Parathyroid adenoma (tissue), 2 donors: ENCODE measurements at regions not wholly inside any gene's neighbourhood (a gene's known extent, or its start where the extent isn't known, plus 50 kb on each side); places are given as distances from the start of the nearest gene placed in this dataset.
A peak's percentile ranks its signal among the peaks of the same experiment; 100 is the strongest.
"Not testable (repeated sequence)": the region's sequence is repeated elsewhere in the genome, so short reads cannot be mapped to it uniquely, and the experiment has no call there.

Source experiments
- H2AFZ ChIP-seq: fragments of 300-600 bp; sonication (generic); one replicate; pipeline ENCODE4 v1.7.0; 2017; ENCODE audit warnings: antibody characterized with exemption, mild to moderate bottlenecking
- H3K27ac ChIP-seq: fragments of 300-600 bp; sonication (generic); one replicate; pipeline ENCODE4 v1.7.0; 2017
- H3K27me3 ChIP-seq: fragments of 300-600 bp; sonication (generic); one replicate; pipeline ENCODE4 v1.7.0; 2017; ENCODE audit warnings: low read length; ENCODE audit not compliant: control insufficient read depth, insufficient read depth
- H3K36me3 ChIP-seq: fragments of 300-600 bp; sonication (generic); one replicate; pipeline ENCODE4 v1.7.0; 2017; ENCODE audit warnings: low read length; ENCODE audit not compliant: control insufficient read depth, insufficient read depth
- H3K4me1 ChIP-seq: fragments of 300-600 bp; sonication (generic); one replicate; pipeline ENCODE4 v1.7.0; 2017; ENCODE audit warnings: control low read depth
- H3K4me2 ChIP-seq: fragments of 300-600 bp; sonication (generic); one replicate; pipeline ENCODE4 v1.7.0; 2017; ENCODE audit warnings: low read length
- H3K4me3 ChIP-seq: fragments of 300-600 bp; sonication (generic); one replicate; pipeline ENCODE4 v1.7.0; 2017; ENCODE audit warnings: low read depth, low read length
- H3K79me2 ChIP-seq: fragments of 300-600 bp; sonication (generic); one replicate; pipeline ENCODE4 v1.7.0; 2017; ENCODE audit warnings: control low read depth
- H3K9ac ChIP-seq: fragments of 300-600 bp; sonication (generic); one replicate; pipeline ENCODE4 v1.7.0; 2017; ENCODE audit warnings: mild to moderate bottlenecking
- H3K9me3 ChIP-seq: fragments of 300-600 bp; sonication (generic); one replicate; pipeline ENCODE4 v1.7.0; 2017; ENCODE audit warnings: low read length; ENCODE audit not compliant: control insufficient read depth
- donor health status: primary hyperparathyroidism.

DNA sequence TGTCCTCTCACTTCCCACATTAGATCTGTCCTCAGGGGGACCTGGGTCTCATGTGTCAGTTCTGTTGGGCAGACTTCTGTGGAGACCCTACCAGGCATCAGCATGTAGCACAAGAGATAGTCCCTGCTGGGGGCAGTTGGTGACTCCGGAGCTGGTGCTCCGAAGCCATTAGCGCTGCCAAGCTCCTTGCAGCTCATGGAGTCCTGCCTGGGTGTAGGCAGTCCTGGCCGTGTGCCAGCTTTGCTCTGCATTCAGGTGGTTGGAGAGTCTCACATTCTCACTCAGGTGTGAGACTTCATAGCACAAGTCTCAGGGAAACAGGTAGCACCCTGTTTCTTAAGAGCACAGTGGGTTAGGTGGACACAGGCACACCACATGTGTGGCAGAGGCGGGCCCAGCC, 202.3 kb downstream of the LIPI start:
- H3K79me2 ChIP-seq, H3K9me3 ChIP-seq, H3K27ac ChIP-seq, H3K4me1 ChIP-seq, H2AFZ ChIP-seq, H3K27me3 ChIP-seq, H3K36me3 ChIP-seq, H3K9ac ChIP-seq, H3K4me2 ChIP-seq, H3K4me3 ChIP-seq: not testable (repeated sequence)

GRCh38 chr21:14008006-14008405, 202.7 kb downstream of the LIPI start:
- H3K4me2 ChIP-seq, H3K9me3 ChIP-seq, H3K4me3 ChIP-seq, H3K9ac ChIP-seq, H3K4me1 ChIP-seq, H3K36me3 ChIP-seq, H3K79me2 ChIP-seq, H3K27me3 ChIP-seq, H2AFZ ChIP-seq, H3K27ac ChIP-seq: not testable (repeated sequence)

DNA sequence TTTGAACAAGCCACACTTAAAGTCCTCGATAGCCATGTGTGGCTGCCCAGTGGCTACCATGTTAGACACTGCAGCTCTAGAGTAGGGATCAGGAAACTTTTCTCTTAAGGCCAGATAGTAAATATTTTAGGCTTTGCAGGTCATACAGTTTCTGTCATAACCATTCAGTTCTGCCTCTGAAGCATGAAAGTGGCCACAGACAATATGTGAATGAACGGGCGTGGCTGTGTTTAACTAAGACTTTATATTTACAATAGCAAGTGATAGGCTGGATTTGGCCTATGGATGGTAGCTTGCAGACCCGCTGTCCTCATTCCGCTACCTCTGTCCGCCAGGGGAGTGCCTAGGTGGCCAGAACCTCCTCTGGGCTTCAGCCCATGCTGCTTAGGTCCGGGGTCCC, 204.6 kb downstream of the LIPI start:
- not testable (repeated sequence) for H3K9ac ChIP-seq, H3K9me3 ChIP-seq, H3K27me3 ChIP-seq, H3K4me1 ChIP-seq, H3K79me2 ChIP-seq, H3K36me3 ChIP-seq, H3K4me2 ChIP-seq, H2AFZ ChIP-seq, H3K27ac ChIP-seq, H3K4me3 ChIP-seq

GRCh38 chr21:13986996-13987958, 223.5 kb downstream of the LIPI start:
- not testable (repeated sequence) for H3K36me3 ChIP-seq, H2AFZ ChIP-seq, H3K27ac ChIP-seq

GRCh38 chr21:13985865-13986863, 224.6 kb downstream of the LIPI start:
- H3K27ac ChIP-seq, H3K79me2 ChIP-seq: not testable (repeated sequence)

More at GRCh38 chr21:13986996-13987958, 223.5 kb downstream of the LIPI start:
- H3K4me3 ChIP-seq, H3K79me2 ChIP-seq, H3K27me3 ChIP-seq, H3K9me3 ChIP-seq, H3K4me1 ChIP-seq, H3K9ac ChIP-seq, H3K4me2 ChIP-seq: not testable (repeated sequence)

GRCh38 chr21:13985137-13985864, 225.5 kb downstream of the LIPI start:
- H3K4me1 ChIP-seq, H3K79me2 ChIP-seq, H3K9me3 ChIP-seq, H3K27me3 ChIP-seq, H3K36me3 ChIP-seq, H3K27ac ChIP-seq, H3K4me3 ChIP-seq, H3K9ac ChIP-seq, H3K4me2 ChIP-seq: not testable (repeated sequence)
- peak overlapping the region; percentile 28 for H2AFZ ChIP-seq

More at GRCh38 chr21:13985865-13986863, 224.6 kb downstream of the LIPI start:
- not testable (repeated sequence) for H3K4me1 ChIP-seq, H3K4me3 ChIP-seq, H3K9ac ChIP-seq, H3K27me3 ChIP-seq, H3K4me2 ChIP-seq, H3K9me3 ChIP-seq, H3K36me3 ChIP-seq, H2AFZ ChIP-seq

DNA sequence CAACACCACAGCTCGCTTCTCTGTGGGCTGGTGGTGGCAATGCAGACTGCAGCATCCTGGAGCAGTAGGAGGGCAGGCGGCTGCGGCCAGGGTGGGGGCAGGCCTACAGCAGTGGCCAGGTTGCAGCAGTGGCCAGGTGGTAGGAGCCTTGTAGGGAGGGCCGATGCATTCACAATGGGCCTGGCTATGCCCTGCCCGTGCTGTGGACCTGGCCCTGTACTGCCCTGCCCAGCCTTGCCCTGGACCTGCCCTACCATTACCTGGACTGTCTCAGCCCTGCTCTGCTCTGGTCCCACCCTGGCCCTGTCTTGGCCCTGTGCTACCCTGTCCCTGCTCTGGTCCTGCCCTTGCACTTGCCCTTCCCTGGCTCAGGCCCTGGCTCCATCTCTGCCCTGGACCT, 226.0 kb downstream of the LIPI start:
- not testable (repeated sequence) for H3K79me2 ChIP-seq, H3K27me3 ChIP-seq

DNA sequence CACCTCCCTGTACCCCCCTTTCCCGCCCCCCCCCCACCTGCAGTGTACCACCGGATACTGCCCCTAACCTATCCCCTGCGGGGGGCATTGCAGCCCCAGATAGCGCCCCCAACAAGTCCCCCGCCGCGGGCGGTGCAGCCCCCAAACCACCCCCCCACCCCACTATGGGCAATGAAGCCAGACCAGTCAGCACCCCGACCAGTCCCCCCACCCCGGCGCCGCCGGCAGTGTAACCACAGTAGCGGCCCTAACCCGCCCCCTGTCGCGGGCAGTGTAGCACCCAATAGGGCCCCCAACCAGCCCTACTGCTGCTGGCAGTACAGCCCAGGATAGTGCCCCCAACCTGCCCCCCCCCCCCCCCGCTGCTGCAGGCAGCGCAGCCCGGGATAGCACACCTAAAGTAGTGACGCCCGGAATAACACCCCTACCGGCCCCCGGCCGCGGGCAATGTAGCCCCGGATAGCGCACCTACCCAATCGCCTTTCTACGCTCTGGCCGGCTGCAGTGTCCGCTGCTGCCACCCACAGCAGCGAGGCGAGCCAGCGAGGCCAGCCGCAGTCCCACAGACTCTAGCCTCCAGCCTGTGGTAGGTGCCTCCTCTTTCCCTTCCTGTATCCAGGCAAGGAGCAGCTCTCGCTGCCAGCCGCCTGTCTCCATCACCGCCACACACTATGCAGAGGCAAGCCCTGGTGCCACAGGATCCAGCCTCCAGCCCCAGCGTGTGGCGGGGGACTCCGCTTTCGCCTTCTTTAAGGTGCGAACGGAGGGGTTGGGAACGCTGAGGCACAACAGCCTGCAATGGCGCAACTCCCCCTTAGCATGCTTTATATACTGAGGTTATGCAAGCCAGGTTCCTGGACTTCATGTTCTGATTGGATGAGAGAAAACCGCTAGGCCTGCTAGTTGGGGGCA, 229.3 kb downstream of the LIPI start:
- not testable (repeated sequence) for H3K27me3 ChIP-seq, H3K9me3 ChIP-seq, H3K4me1 ChIP-seq, H2AFZ ChIP-seq, H3K36me3 ChIP-seq, H3K79me2 ChIP-seq, H3K9ac ChIP-seq, H3K4me3 ChIP-seq, H3K4me2 ChIP-seq, H3K27ac ChIP-seq

More for the DNA sequence above, 226.0 kb downstream of the LIPI start:
- not testable (repeated sequence) for H3K4me3 ChIP-seq, H3K36me3 ChIP-seq, H2AFZ ChIP-seq, H3K27ac ChIP-seq, H3K9me3 ChIP-seq, H3K4me1 ChIP-seq, H3K9ac ChIP-seq, H3K4me2 ChIP-seq
